Gastroesophageal sphincter (tissue), 4 donors: ENCODE measurements at regions not wholly inside any gene's neighbourhood (a gene's known extent, or its start where the extent isn't known, plus 50 kb on each side); places are given as distances from the start of the nearest gene placed in this dataset.

ENCODE experiments used
- ATAC-seq: fragments of 150-250 bp; one replicate; pipeline ENCODE4 v1.9.1; 2016; ENCODE audit warnings: mild to moderate bottlenecking, moderate library complexity
- H3K27ac ChIP-seq, 4 donors: fragments of 200-600 bp; sonication (generic) in 3 of 4; 1 replicate in 3 of 4; 2 replicates in 1 of 4; pipeline ENCODE4 v1.5.1; 2016 to 2019
- H3K27me3 ChIP-seq: fragments of 200-600 bp; sonication (generic); one replicate; pipeline ENCODE4 v1.5.1; 2019
- H3K36me3 ChIP-seq, 2 donors: fragments of 200-600 bp; sonication (generic); one replicate each; pipeline ENCODE4 v1.5.1; 2019; ENCODE audit warnings: control low read depth in 1 of 2
- H3K4me1 ChIP-seq, 3 donors: fragments of 200-600 bp; sonication (generic); 1 replicate in 2 of 3; 2 replicates in 1 of 3; pipeline ENCODE4 v1.5.1; 2016 to 2019; ENCODE audit warnings: control low read depth in 2 of 3
- H3K4me3 ChIP-seq, 2 donors: fragments of 200-600 bp; sonication (generic); one replicate each; pipeline ENCODE4 v1.5.1; 2019; ENCODE audit warnings: mild to moderate bottlenecking in 1 of 2, moderate library complexity in 1 of 2
- H3K9me3 ChIP-seq, 3 donors: fragments of 200-600 bp; sonication (generic); one replicate each; pipeline ENCODE4 v1.5.1; 2017 to 2019; ENCODE audit warnings: control low read depth in 2 of 3
- CTCF ChIP-seq, 4 experiments: fragments of 200-600 bp in 2 of 4; fragments of 450-650 bp in 2 of 4; sonication (generic) in 1 of 4; IDR thresholded peaks; one replicate each; pipeline ENCODE4 v1.5.1; 2017 to 2019; ENCODE audit warnings: antibody characterized with exemption in 4 of 4, mild to moderate bottlenecking in 2 of 4, moderate library complexity in 2 of 4
- EP300 ChIP-seq: sonication (generic); formaldehyde crosslinking; IDR thresholded peaks from one replicate; pipeline ENCODE4 v1.6.1; 2017; ENCODE audit warnings: antibody characterized with exemption, mild to moderate bottlenecking
- POLR2A ChIP-seq, 2 donors: fragments of 450-650 bp; IDR thresholded peaks; one replicate each; pipeline ENCODE4 v1.6.1; 2017; ENCODE audit warnings: antibody characterized with exemption in 2 of 2, mild to moderate bottlenecking in 2 of 2, moderate library complexity in 1 of 2
- POLR2AphosphoS5 ChIP-seq: sonication (generic); formaldehyde crosslinking; IDR thresholded peaks from one replicate; pipeline ENCODE4 v1.6.1; 2017; ENCODE audit warnings: antibody characterized with exemption
- WGBS, 2 donors: methylation state at CpG; one replicate each; pipeline ENCODE4 v1.1.5; 2018; ENCODE audit warnings: low coverage in 1 of 2; 5-methylcytosine and 5-hydroxymethylcytosine counted together

- no peak overlapping the region for H3K4me3 ChIP-seq
- no peaks in the 10 kb centered on the region for H3K9me3 ChIP-seq
- WGBS, 2 donors, result 88 to 90% methylated on average over 1 of the region's 1 CpG
- no peaks in the 10 kb centered on the region for H3K36me3 ChIP-seq
- no peaks in the 10 kb centered on the region for H3K27me3 ChIP-seq
- no peaks in the 10 kb centered on the region for H3K4me1 ChIP-seq
- TF ChIP-seq POLR2A (IDR thresholded peaks at IDR 0.05) (no peak), EP300 (no peak), CTCF (IDR thresholded peaks at IDR 0.05) (no peak), POLR2AphosphoS5 (no peak)
- H3K27ac ChIP-seq, result no peak overlapping the region
- no peak for ATAC-seq
These were observed 284.5 kb upstream of the TFPI start for GRCh38 chr2:187838690-187839089.

- Histone ChIP-seq H3K27me3 (no peaks in the 10 kb centered on the region), H3K4me1 (no peaks in the 10 kb centered on the region), H3K9me3 (no peaks in the 10 kb centered on the region), H3K36me3 (no peaks in the 10 kb centered on the region), H3K4me3 (no peak overlapping the region), H3K27ac (no peak overlapping the region)
- TF ChIP-seq POLR2A (IDR thresholded peaks at IDR 0.05), result no peak
- TF ChIP-seq CTCF (IDR thresholded peaks at IDR 0.05), result no peak
- no peak for TF ChIP-seq POLR2AphosphoS5
- no peak for TF ChIP-seq EP300
- no peak for ATAC-seq
- 93 to 96% methylated on average over 4 of the region's 4 CpGs for WGBS, 2 donors
These were observed 288.1 kb upstream of the TFPI start for GRCh38 chr2:187842315-187842714.

- no peak overlapping the region for H3K27ac ChIP-seq
- no peak for TF ChIP-seq POLR2AphosphoS5
- peak; percentile 15 to 56 (median 40) for TF ChIP-seq CTCF (IDR thresholded peaks at IDR 0.05)
- no peak for TF ChIP-seq POLR2A (IDR thresholded peaks at IDR 0.05)
- no peak for TF ChIP-seq EP300
- no peak for ATAC-seq
- 44 to 51% methylated on average over 8 of the region's 8 CpGs for WGBS, 2 donors
- H3K9me3 ChIP-seq, result no peaks in the 10 kb centered on the region
- H3K4me3 ChIP-seq, result no peak overlapping the region
- H3K36me3 ChIP-seq, result no peaks in the 10 kb centered on the region
- H3K27me3 ChIP-seq, result no peaks in the 10 kb centered on the region
- no peaks in the 10 kb centered on the region for H3K4me1 ChIP-seq
These were observed 289.0 kb upstream of the TFPI start for GRCh38 chr2:187842978-187843847.

- TF ChIP-seq POLR2AphosphoS5 (no peak), POLR2A (IDR thresholded peaks at IDR 0.05) (no peak), CTCF (IDR thresholded peaks at IDR 0.05) (no peak), EP300 (no peak)
- Histone ChIP-seq H3K27ac (no peak overlapping the region), H3K9me3 (no peaks in the 10 kb centered on the region), H3K4me3 (no peak overlapping the region), H3K4me1 (no peaks in the 10 kb centered on the region), H3K27me3 (no peaks in the 10 kb centered on the region), H3K36me3 (no peaks in the 10 kb centered on the region)
- ATAC-seq, result no peak
- WGBS, 2 donors, result 60 to 71% methylated on average over 1 of the region's 1 CpG
These were observed 293.3 kb upstream of the TFPI start for GRCh38 chr2:187847245-187848208.
